Choroid plexus epithelial cell (primary cell): ENCODE measurements at regions not wholly inside any gene's neighbourhood (a gene's known extent, or its start where the extent isn't known, plus 50 kb on each side); places are given as distances from the start of the nearest gene placed in this dataset.

ENCODE experiments used
- DNase-seq: peaks from one replicate; pipeline ENCODE4 v3.0.0-alpha.2; 2010; ENCODE audit warnings: low read depth
- H3K4me3 ChIP-seq: 2 replicates; pipeline ENCODE4 v1.5.1; 2011; ENCODE audit warnings: low read depth, mild to moderate bottlenecking, control low read depth, low read length, moderate library complexity
- CTCF ChIP-seq: conservative IDR thresholded peaks from 2 replicates; pipeline ENCODE4 v1.5.1; 2011; ENCODE audit warnings: low read depth, mild to moderate bottlenecking, control low read depth, inconsistent platforms, low read length, moderate library complexity

- no peak overlapping the region for H3K4me3 ChIP-seq
- DNase-seq = no peak
- TF ChIP-seq CTCF = no peak
Measured at GRCh38 chr16:62478903-62479458, 442.7 kb upstream of the CDH8 start.

DNA sequence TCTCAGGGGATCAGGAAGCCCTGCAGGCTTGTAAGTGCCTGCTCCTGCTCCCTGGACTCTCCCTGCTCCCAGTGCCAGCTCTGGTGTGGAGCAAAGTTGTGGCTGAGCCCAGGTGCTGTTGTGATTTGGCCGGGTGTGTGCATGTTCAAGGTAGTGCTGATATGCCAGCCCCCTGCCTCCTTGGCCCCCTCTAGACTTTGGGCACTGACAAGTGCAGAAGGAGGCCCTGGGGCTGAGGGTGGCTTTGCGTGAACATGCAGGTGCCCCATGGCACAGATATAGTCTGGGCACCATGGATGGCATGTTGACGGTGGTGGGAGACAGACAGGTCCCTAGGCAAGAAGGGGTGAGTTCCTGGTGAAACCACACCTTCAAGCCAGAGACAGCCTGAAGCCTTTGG is 441.6 kb upstream of the CDH8 start:
- no peak for TF ChIP-seq CTCF
- no peak for DNase-seq
- no peak overlapping the region for H3K4me3 ChIP-seq

- no peak for TF ChIP-seq CTCF
- DNase-seq = no peak
- H3K4me3 ChIP-seq = no peak overlapping the region
Measured at GRCh38 chr16:62475573-62475972, 439.3 kb upstream of the CDH8 start.

- DNase-seq = no peak
- no peak for TF ChIP-seq CTCF
- H3K4me3 ChIP-seq = no peak overlapping the region
Measured at GRCh38 chr16:62462971-62463370, 426.7 kb upstream of the CDH8 start.

DNA sequence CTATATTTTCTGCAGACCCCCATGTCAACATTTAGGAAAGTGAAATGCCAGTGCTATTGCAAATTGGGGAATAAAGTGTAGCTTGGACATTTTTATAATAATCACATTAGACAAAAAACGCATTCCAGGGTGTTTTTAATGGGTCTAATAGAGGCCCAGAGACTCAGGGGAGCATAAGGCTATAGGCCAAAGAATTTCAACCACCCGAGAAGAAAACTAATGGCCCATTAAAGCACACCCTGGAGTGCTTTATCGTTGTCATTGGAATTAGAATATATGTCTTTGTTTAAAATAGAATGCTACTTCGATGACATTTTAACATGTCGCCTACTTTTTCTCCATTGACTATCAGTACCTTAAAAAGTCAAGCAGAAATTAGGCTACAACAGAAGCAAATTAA is 414.1 kb upstream of the CDH8 start:
- H3K4me3 ChIP-seq = no peak overlapping the region
- TF ChIP-seq CTCF = no peak
- DNase-seq = no peak

DNA sequence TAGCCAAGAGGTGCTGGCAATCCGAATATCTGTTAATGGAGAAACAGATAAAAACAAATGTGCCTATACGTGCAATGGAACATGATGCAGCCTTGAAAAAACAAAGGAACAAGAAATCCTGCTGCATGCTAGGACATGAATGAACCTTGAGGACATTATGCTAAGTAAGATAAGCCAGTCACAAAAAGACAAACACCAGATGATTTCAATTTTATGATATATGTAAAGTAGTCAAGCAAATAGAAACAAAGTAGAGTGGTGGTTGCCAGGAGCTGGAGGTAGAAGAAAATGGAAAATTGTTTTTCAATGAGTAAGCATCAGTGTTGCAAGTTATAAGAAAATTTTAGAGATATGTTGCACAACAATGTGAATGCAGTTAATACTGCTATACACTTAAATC is 409.7 kb upstream of the CDH8 start:
- H3K4me3 ChIP-seq = no peak overlapping the region
- TF ChIP-seq CTCF = no peak
- no peak for DNase-seq

DNA sequence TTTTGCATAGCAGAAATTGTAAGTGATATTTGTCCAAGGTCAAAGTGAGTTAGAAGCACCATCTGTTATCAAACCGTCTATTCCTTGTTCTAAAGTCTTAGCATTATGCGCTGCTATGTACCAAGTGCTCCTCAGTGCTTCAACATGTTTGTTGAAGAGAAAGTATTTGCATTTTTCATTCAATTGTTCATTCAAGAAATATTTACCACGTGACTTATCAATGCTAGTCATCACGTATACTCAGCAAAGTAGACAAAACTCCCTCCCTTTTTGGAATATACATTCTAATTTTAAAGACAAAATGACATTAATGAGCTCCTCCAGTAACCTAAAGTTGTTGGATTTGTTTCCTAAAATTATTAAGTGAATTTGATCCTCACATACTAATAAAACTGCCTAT is 388.0 kb upstream of the CDH8 start:
- H3K4me3 ChIP-seq = no peak overlapping the region
- no peak for DNase-seq
- no peak for TF ChIP-seq CTCF
